ENCODE measurements at regions not wholly inside any gene's neighbourhood (a gene's known extent, or its start where the extent isn't known, plus 50 kb on each side); places are given as distances from the start of the nearest gene placed in this dataset.

DNA sequence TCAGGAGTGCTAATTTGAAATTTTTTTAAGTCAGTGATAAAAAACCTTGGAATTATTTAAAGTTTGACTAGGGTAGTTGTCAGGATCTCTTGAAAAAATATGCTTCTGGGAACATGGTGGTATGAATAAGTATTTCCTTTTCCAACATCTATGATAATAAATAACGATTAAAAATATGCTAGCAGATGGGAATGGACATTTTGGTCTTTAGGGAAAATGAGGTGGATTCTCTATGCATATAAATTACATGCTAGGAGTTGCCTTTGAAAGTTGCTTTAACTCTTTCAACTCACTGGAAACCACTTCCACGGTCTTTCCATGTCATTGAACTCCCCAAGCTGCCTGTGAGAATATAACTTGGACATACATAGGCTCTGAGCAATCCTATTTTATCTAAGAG, 731.5 kb upstream of the MARCKS start:
- H3K36me3 Mint-ChIP-seq: no peaks in the 10 kb centered on the region
- DNase-seq (ENCODE audit: low spot score in 2 of 2) (no peak), ATAC-seq (ENCODE audit: low read depth) (no peak)
- H3K4me3 Mint-ChIP-seq: no peak overlapping the region
- H3K27me3 Mint-ChIP-seq: peaks cover 2% of the 10 kb centered on the region
- no peaks in the 10 kb centered on the region for H3K9me3 Mint-ChIP-seq
- H3K27ac Mint-ChIP-seq: no peak overlapping the region
- no peaks in the 10 kb centered on the region for H3K4me1 Mint-ChIP-seq

DNA sequence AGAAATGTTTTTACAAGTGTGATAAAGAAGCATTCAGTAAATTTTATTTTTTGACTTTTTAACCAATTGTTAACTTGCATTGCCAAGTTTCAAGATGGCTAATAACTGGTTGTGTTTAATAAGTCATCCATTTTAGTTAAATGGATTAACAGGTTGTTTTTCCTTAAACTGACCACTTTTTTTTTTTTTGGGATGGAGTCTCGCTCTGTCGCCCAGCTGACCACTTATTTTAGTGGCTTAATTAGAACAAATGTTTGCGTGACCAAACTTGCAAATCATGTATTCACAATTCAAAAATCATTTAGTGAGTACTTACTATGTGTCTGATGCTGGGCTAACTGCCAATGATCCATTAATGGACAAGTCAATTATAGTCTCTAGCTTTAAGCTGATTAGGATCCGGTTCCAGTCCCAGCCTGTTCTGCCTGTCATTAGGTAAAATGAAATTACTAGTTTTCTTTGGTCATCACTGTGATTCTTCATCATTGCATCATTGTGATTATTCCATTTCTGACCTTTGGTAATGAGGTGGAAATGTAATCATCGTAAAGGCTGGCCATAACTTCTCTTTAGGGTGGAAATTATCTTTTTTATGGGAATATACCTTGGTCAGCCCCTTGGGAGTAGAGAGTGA, 729.2 kb upstream of the MARCKS start:
- Mint-ChIP-seq H3K27ac (no peak overlapping the region), H3K4me3 (no peak overlapping the region), H3K9me3 (no peaks in the 10 kb centered on the region), H3K4me1 (no peaks in the 10 kb centered on the region), H3K27me3 (peaks cover 2% of the 10 kb centered on the region), H3K36me3 (no peaks in the 10 kb centered on the region)
- DNase-seq (ENCODE audit: low spot score in 2 of 2) (no peak), ATAC-seq (ENCODE audit: low read depth) (no peak)

- Mint-ChIP-seq H3K27me3 (peaks cover 2% of the 10 kb centered on the region), H3K27ac (no peak overlapping the region), H3K9me3 (no peaks in the 10 kb centered on the region), H3K4me1 (no peaks in the 10 kb centered on the region), H3K4me3 (no peak overlapping the region), H3K36me3 (no peaks in the 10 kb centered on the region)
- ATAC-seq (ENCODE audit: low read depth) (no peak), DNase-seq (ENCODE audit: low spot score in 2 of 2) (no peak)
These were observed 728.5 kb upstream of the MARCKS start for GRCh38 chr6:113128661-113129060.

- Mint-ChIP-seq H3K36me3 (no peaks in the 10 kb centered on the region), H3K4me3 (no peak overlapping the region), H3K27ac (no peak overlapping the region), H3K9me3 (no peaks in the 10 kb centered on the region), H3K4me1 (no peaks in the 10 kb centered on the region), H3K27me3 (peaks cover 2% of the 10 kb centered on the region)
- no peak for DNase-seq (ENCODE audit: low spot score in 2 of 2)
- ATAC-seq (ENCODE audit: low read depth): no peak
These were observed 727.2 kb upstream of the MARCKS start for GRCh38 chr6:113129991-113130390.

- H3K27ac Mint-ChIP-seq: no peak overlapping the region
These were observed 719.7 kb upstream of the MARCKS start for GRCh38 chr6:113137426-113137825.

DNA sequence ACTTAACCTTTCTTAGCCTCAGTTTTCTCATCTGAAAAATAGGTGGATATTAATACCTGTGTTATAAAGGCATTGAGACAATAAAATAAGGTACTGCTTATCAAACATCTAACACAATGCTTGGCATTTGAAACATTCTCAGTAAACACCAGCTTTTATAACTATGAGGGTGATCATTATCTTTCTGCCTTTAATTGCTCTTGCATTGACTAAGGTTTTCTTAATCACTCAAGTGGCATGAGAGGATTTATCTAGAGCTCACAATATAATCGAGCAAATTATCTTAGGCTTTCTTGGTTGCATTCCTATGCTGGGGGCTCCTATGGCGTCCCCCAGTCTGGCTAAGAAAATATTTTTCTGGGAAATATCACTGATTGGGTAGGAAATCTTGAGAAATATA, 716.4 kb upstream of the MARCKS start:
- ATAC-seq (ENCODE audit: low read depth) (no peak), DNase-seq (ENCODE audit: low spot score in 2 of 2) (no peak)
- Mint-ChIP-seq H3K27ac (no peak overlapping the region), H3K36me3 (no peaks in the 10 kb centered on the region), H3K4me1 (no peaks in the 10 kb centered on the region), H3K27me3 (peaks cover 7% of the 10 kb centered on the region), H3K4me3 (no peak overlapping the region), H3K9me3 (no peaks in the 10 kb centered on the region)

More at GRCh38 chr6:113137426-113137825, 719.7 kb upstream of the MARCKS start:
- DNase-seq (ENCODE audit: low spot score in 2 of 2) (no peak), ATAC-seq (ENCODE audit: low read depth) (no peak)
- no peaks in the 10 kb centered on the region for H3K9me3 Mint-ChIP-seq
- peaks cover 7% of the 10 kb centered on the region for H3K27me3 Mint-ChIP-seq
- no peaks in the 10 kb centered on the region for H3K4me1 Mint-ChIP-seq
- no peak overlapping the region for H3K4me3 Mint-ChIP-seq
- no peaks in the 10 kb centered on the region for H3K36me3 Mint-ChIP-seq

- Mint-ChIP-seq H3K27ac (no peak overlapping the region), H3K4me1 (no peaks in the 10 kb centered on the region), H3K36me3 (no peaks in the 10 kb centered on the region), H3K27me3 (peaks cover 5% of the 10 kb centered on the region), H3K4me3 (no peak overlapping the region), H3K9me3 (no peaks in the 10 kb centered on the region)
- DNase-seq (ENCODE audit: low spot score in 2 of 2) (no peak), ATAC-seq (ENCODE audit: low read depth) (no peak)
These were observed 715.2 kb upstream of the MARCKS start for GRCh38 chr6:113141901-113142300.

DNA sequence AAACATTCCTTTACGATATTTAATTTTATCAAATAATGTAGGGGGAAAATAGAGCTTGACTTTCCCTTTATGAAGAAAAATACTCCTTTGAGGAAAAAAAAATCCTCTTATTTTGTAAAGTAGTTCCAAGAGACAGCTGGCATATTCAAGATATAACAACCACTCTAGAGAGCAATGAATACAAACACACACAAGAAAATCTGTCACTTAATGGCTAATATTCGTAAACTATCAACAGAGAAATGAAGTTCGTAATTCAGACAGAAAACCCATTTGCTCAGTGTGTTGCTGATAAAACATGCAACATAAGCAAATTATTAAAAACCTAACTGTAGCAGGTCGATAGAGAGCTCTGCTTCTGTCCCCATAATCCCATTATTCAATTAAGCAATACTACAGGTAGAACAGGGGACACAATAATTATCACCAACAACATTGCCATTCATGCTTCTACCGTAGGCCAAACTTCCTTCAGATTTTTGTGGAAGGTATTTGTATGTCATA, 714.4 kb upstream of the MARCKS start:
- DNase-seq (ENCODE audit: low spot score in 2 of 2) (no peak), ATAC-seq (ENCODE audit: low read depth) (no peak)
- Mint-ChIP-seq H3K4me1 (no peaks in the 10 kb centered on the region), H3K36me3 (no peaks in the 10 kb centered on the region), H3K9me3 (no peaks in the 10 kb centered on the region), H3K4me3 (no peak overlapping the region), H3K27me3 (peaks cover 5% of the 10 kb centered on the region), H3K27ac (no peak overlapping the region)

DNA sequence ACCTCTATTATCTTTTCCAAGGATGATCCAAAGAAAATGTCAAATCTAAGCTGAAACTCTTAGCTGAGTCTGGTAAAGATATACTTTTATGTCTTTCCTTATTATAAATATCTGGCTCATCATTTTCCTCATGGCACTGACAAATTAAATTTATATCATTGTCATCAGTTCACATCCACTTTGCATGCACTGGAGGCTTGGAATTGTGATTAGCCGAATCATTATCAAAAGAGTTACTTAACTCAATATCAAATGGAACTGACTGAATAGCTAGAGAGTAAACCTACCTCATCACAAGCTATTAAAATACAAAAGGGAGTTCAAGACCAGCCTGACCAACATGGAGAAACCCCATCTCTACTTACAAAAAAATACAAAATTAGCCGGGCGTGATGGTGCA, 713.9 kb upstream of the MARCKS start:
- DNase-seq (ENCODE audit: low spot score in 2 of 2): no peak
- ATAC-seq (ENCODE audit: low read depth): no peak
- H3K27me3 Mint-ChIP-seq: peaks cover 5% of the 10 kb centered on the region
- no peak overlapping the region for H3K4me3 Mint-ChIP-seq
- H3K4me1 Mint-ChIP-seq: no peaks in the 10 kb centered on the region
- H3K36me3 Mint-ChIP-seq: no peaks in the 10 kb centered on the region
- H3K27ac Mint-ChIP-seq: no peak overlapping the region
- H3K9me3 Mint-ChIP-seq: no peaks in the 10 kb centered on the region

GRCh38 chr6:113144117-113144516, 713.0 kb upstream of the MARCKS start:
- H3K36me3 Mint-ChIP-seq: no peaks in the 10 kb centered on the region
- H3K27ac Mint-ChIP-seq: no peak overlapping the region
- no peaks in the 10 kb centered on the region for H3K4me1 Mint-ChIP-seq
- no peak for ATAC-seq (ENCODE audit: low read depth)
- no peaks in the 10 kb centered on the region for H3K9me3 Mint-ChIP-seq
- DNase-seq (ENCODE audit: low spot score in 2 of 2): no peak
- no peak overlapping the region for H3K4me3 Mint-ChIP-seq
- peaks cover 5% of the 10 kb centered on the region for H3K27me3 Mint-ChIP-seq

DNA sequence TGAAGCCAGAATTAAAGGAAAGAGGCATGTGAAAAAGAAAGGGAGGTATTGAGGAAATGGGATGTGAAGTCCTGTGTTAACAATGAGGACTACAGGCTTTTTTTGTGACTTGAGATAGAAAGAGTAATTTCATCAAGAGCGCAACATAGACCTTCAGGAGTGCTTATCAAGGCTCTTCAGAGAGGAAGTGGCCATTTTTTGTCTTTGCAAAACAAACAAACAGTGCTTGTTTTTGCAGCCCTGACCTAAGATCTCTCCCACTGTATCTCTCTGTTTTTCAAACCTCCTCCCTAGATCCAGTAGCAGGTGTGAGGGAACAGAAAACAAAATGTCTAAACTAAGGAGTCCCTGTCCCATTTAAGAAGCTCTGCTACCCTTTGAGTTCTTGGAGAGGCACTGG, 710.3 kb upstream of the MARCKS start:
- Mint-ChIP-seq H3K36me3 (no peaks in the 10 kb centered on the region), H3K4me3 (no peak overlapping the region), H3K27me3 (peaks cover 2% of the 10 kb centered on the region), H3K9me3 (no peaks in the 10 kb centered on the region), H3K4me1 (no peaks in the 10 kb centered on the region), H3K27ac (no peak overlapping the region)
- DNase-seq (ENCODE audit: low spot score in 2 of 2) (no peak), ATAC-seq (ENCODE audit: low read depth) (no peak)

- Mint-ChIP-seq H3K9me3 (no peaks in the 10 kb centered on the region), H3K4me1 (no peaks in the 10 kb centered on the region), H3K4me3 (no peak overlapping the region), H3K36me3 (no peaks in the 10 kb centered on the region), H3K27ac (no peak overlapping the region), H3K27me3 (no peaks in the 10 kb centered on the region)
- ATAC-seq (ENCODE audit: low read depth) (no peak), DNase-seq (ENCODE audit: low spot score in 2 of 2) (no peak)
These were observed 709.6 kb upstream of the MARCKS start for GRCh38 chr6:113147544-113147943.

DNA sequence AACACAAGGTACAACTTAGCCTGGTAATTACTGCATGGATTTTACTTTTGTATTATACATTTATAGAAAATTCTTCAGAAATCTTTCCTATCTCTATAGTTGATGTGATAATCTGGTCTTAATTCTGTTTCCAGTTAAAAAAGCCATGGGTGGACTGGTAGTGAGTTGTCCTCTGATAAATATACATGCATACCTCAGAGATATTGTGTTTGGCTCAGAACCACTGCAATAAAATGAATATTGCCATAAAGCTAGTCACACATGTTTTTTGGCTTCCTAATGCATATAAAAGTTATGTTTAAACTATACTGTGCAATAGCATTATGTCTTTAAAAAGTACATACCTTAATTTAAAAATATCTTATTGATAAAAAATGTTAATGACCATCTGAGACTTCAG, 708.6 kb upstream of the MARCKS start:
- Mint-ChIP-seq H3K36me3 (no peaks in the 10 kb centered on the region), H3K4me1 (no peaks in the 10 kb centered on the region), H3K27me3 (no peaks in the 10 kb centered on the region), H3K4me3 (no peak overlapping the region), H3K27ac (no peak overlapping the region), H3K9me3 (peaks cover 1% of the 10 kb centered on the region)
- DNase-seq (ENCODE audit: low spot score in 2 of 2): no peak
- ATAC-seq (ENCODE audit: low read depth): no peak

GRCh38 chr6:113149511-113149910, 707.6 kb upstream of the MARCKS start:
- Mint-ChIP-seq H3K27ac (no peak overlapping the region), H3K27me3 (no peaks in the 10 kb centered on the region), H3K36me3 (no peaks in the 10 kb centered on the region), H3K4me1 (no peaks in the 10 kb centered on the region), H3K9me3 (peaks cover 1% of the 10 kb centered on the region), H3K4me3 (no peak overlapping the region)
- DNase-seq (ENCODE audit: low spot score in 2 of 2): no peak
- ATAC-seq (ENCODE audit: low read depth): no peak

GRCh38 chr6:113160306-113161017, 696.7 kb upstream of the MARCKS start:
- no peaks in the 10 kb centered on the region for H3K4me1 Mint-ChIP-seq
- no peak overlapping the region for H3K27ac Mint-ChIP-seq
- no peak for ATAC-seq (ENCODE audit: low read depth)
- H3K36me3 Mint-ChIP-seq: no peaks in the 10 kb centered on the region
- no peak overlapping the region for H3K4me3 Mint-ChIP-seq
- no peaks in the 10 kb centered on the region for H3K9me3 Mint-ChIP-seq
- H3K27me3 Mint-ChIP-seq: peaks cover 1% of the 10 kb centered on the region
- no peak for DNase-seq (ENCODE audit: low spot score in 2 of 2)

Data from memory B cell (primary cell).